Stimulated activated CD8-positive, alpha-beta memory T cell treated with anti-CD3 and anti-CD28 coated beads, Interleukin-4, amount 100 ng/mL, for 24 hours (primary cell): ENCODE measurements at regions not wholly inside any gene's neighbourhood (a gene's known extent, or its start where the extent isn't known, plus 50 kb on each side); places are given as distances from the start of the nearest gene placed in this dataset.

Experiments used
- DNase-seq: peaks from one replicate; pipeline ENCODE4 v3.0.0-alpha.2; 2020; ENCODE audit warnings: low read depth

GRCh38 chr10:123559066-123559822 is 106.9 kb upstream of the GPR26 start:
- DNase-seq, result peak; percentile 48

- no peak for DNase-seq
These were observed 106.4 kb upstream of the GPR26 start for GRCh38 chr10:123559823-123560092.

GRCh38 chr10:123560301-123561140 is 105.6 kb upstream of the GPR26 start:
- DNase-seq, result no peak

GRCh38 chr10:123561141-123561440 is 105.1 kb upstream of the GPR26 start:
- DNase-seq, result no peak

- no peak for DNase-seq
These were observed 103.8 kb upstream of the GPR26 start for GRCh38 chr10:123562387-123562786.

GRCh38 chr10:123562811-123563580 is 103.2 kb upstream of the GPR26 start:
- no peak for DNase-seq

- DNase-seq, result no peak
These were observed 102.6 kb upstream of the GPR26 start for GRCh38 chr10:123563581-123563855.

- DNase-seq, result no peak
These were observed 102.2 kb upstream of the GPR26 start for GRCh38 chr10:123563994-123564393.

- no peak for DNase-seq
These were observed 101.5 kb upstream of the GPR26 start for GRCh38 chr10:123564631-123565030.

GRCh38 chr10:123565691-123566660 is 100.2 kb upstream of the GPR26 start:
- no peak for DNase-seq

GRCh38 chr10:123567984-123568739 is 98.0 kb upstream of the GPR26 start:
- no peak for DNase-seq

GRCh38 chr10:123568751-123569150 is 97.4 kb upstream of the GPR26 start:
- DNase-seq, result no peak

GRCh38 chr10:123569436-123570035 is 96.6 kb upstream of the GPR26 start:
- DNase-seq, result no peak

- DNase-seq, result no peak
These were observed 95.9 kb upstream of the GPR26 start for GRCh38 chr10:123570051-123570897.

- DNase-seq, result no peak
These were observed 95.1 kb upstream of the GPR26 start for GRCh38 chr10:123570898-123571515.

- no peak for DNase-seq
These were observed 94.2 kb upstream of the GPR26 start for GRCh38 chr10:123571978-123572377.

- peak; percentile 7 for DNase-seq
These were observed 92.7 kb upstream of the GPR26 start for GRCh38 chr10:123573236-123574108.

GRCh38 chr10:123574109-123574698 is 92.0 kb upstream of the GPR26 start:
- DNase-seq, result no peak
